Testis (tissue), 2 donors: ENCODE measurements at regions not wholly inside any gene's neighbourhood (a gene's known extent, or its start where the extent isn't known, plus 50 kb on each side); places are given as distances from the start of the nearest gene placed in this dataset.
"Not testable (repeated sequence)": the region's sequence is repeated elsewhere in the genome, so short reads cannot be mapped to it uniquely, and the experiment has no call there.

Source experiments
- DNase-seq: peaks from one replicate; pipeline ENCODE4 v3.0.0-alpha.2; 2019
- H3K27ac ChIP-seq, 2 donors: fragments of 200-600 bp; sonication (generic); one replicate each; pipeline ENCODE4 v1.5.1; 2019
- H3K27me3 ChIP-seq: fragments of 200-600 bp; sonication (generic); one replicate; pipeline ENCODE4 v1.5.1; 2019
- H3K36me3 ChIP-seq: fragments of 200-600 bp; sonication (generic); one replicate; pipeline ENCODE4 v1.5.1; 2017; ENCODE audit warnings: low read depth; ENCODE audit errors: missing control alignments
- H3K4me1 ChIP-seq: fragments of 200-600 bp; sonication (generic); one replicate; pipeline ENCODE4 v1.5.1; 2019
- H3K4me3 ChIP-seq, 2 donors: fragments of 200-600 bp; sonication (generic); one replicate each; pipeline ENCODE4 v1.5.1; 2017 to 2019
- H3K9me3 ChIP-seq: fragments of 200-600 bp; sonication (generic); one replicate; pipeline ENCODE4 v1.5.1; 2017
- POLR2A ChIP-seq: fragments of 450-650 bp; IDR thresholded peaks from one replicate; pipeline ENCODE4 v1.6.1; 2017; ENCODE audit warnings: antibody characterized with exemption, mild to moderate bottlenecking, moderate library complexity
- WGBS, 2 donors: methylation state at CpG; one replicate each; pipeline ENCODE4 v1.1.5; 2018; 5-methylcytosine and 5-hydroxymethylcytosine counted together
- intact Hi-C: fragments of 100-400 bp; cut with DNase I; formaldehyde crosslinking; loops from one replicate; pipeline ENCODE4 v1.15.1; 2023; ENCODE audit warnings: low total_unique reads
- TF ChIP-seq, protein P1 (sequence below), 3 experiments: fragments of 450-650 bp in 2 of 3; fragments of 200-600 bp in 1 of 3; sonication (generic) in 1 of 3; IDR thresholded peaks; one replicate each; pipeline ENCODE4 v1.5.1; 2016 to 2019; ENCODE audit warnings: antibody characterized with exemption in 3 of 3, mild to moderate bottlenecking in 2 of 3, moderate library complexity in 1 of 3

DNA sequence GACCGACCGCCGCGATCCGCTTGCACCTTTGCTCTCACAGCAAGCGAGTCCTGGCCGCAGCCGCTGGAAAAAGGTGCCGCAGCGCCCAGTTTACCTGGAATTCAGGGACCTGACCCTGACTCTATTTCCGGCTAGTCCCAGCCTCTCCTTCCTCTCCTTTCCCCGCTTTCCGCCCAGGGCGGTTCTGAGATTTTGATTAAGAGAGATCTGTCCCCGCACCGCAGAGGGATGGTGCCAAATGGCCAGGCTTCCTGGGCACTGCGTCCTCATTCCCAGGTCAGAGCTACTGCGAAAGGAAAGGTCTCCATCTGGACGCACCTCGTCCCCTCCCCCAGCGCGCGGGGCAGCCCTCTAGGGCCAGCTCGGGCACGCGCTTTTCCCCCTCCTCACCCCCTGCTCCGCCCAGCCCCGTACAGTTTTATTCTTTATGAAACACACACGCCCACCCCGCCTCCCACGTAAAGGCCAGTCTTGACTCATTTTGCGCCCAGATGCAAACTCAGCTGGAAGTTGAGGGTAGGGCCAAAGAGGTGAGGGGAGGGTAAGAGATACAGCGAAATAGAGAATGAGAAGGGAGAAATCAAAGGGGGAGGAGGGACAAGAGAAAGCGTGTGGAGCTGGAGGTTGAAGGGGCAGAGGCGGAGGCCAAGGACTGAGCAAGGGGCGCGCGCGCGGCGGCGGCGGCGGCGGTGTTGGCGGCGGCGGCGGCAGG, 411.8 kb upstream of the ESRRG start:
- H3K4me3 ChIP-seq, result peak overlapping the region; percentile 6 to 29
- WGBS, 2 donors, result 1% methylated on average over 49 of the region's 49 CpGs
- no peak for TF ChIP-seq POLR2A
- TF ChIP-seq, protein P1, sequence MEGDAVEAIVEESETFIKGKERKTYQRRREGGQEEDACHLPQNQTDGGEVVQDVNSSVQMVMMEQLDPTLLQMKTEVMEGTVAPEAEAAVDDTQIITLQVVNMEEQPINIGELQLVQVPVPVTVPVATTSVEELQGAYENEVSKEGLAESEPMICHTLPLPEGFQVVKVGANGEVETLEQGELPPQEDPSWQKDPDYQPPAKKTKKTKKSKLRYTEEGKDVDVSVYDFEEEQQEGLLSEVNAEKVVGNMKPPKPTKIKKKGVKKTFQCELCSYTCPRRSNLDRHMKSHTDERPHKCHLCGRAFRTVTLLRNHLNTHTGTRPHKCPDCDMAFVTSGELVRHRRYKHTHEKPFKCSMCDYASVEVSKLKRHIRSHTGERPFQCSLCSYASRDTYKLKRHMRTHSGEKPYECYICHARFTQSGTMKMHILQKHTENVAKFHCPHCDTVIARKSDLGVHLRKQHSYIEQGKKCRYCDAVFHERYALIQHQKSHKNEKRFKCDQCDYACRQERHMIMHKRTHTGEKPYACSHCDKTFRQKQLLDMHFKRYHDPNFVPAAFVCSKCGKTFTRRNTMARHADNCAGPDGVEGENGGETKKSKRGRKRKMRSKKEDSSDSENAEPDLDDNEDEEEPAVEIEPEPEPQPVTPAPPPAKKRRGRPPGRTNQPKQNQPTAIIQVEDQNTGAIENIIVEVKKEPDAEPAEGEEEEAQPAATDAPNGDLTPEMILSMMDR (IDR thresholded peaks at IDR 0.05), result no peak
- H3K4me1 ChIP-seq, result peaks cover 4% of the 10 kb centered on the region
- no peaks in the 10 kb centered on the region for H3K36me3 ChIP-seq
- no peaks in the 10 kb centered on the region for H3K9me3 ChIP-seq
- no peaks in the 10 kb centered on the region for H3K27me3 ChIP-seq
- no peak overlapping the region for H3K27ac ChIP-seq
- no peak for DNase-seq
- intact Hi-C loops, result no loop called here

DNA sequence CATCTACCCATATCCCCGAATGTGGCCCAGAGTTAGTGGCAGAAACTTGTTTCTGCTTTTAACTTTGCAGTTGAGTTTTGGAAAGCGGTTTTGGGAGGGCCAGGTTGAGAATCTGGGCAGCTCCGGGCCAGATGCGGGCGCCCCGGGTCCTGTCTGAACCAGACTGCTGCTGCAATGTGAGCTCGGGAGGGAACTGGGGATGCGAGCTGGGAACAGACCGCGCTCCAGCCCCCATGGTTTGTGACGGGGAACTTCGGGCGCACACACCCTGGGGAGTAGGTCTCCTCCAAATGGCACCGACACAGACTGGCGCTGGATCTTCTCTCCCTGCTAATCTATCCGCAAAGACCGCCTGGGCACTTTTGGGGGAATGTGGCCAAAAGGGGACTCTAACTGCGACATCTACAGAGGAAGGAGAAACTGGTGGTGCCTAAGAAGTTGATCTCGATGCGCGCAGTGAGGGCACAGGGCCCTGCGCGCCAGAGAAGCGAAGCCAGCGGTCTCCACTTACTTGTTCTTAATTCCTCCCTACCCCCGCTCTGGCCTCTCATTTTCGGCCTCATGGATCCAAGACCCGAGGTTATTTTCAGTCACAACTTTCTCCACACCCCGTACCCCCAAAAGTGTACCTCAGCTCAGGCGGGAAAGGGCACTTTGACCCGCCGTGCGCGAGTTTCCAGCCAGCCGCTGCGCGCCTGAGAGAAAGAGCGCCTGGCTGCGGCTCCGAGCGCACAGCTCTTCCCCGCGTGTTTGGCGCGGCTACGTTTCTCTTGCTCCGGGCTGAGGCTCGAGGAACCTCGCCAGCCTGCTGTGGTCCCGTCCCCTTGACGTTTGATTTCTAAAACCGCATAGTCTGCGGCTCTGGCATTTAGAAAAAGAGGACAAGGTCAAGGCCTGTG, 411.0 kb upstream of the ESRRG start:
- H3K4me1 ChIP-seq, result peaks cover 4% of the 10 kb centered on the region
- peak overlapping the region; percentile 6 to 29 for H3K4me3 ChIP-seq
- WGBS, 2 donors, result 1 to 2% methylated on average over 37 to 53 of the region's 53 CpGs
- H3K27ac ChIP-seq, result no peak overlapping the region
- no peaks in the 10 kb centered on the region for H3K27me3 ChIP-seq
- intact Hi-C loops, result no loop called here
- DNase-seq, result no peak
- no peaks in the 10 kb centered on the region for H3K36me3 ChIP-seq
- TF ChIP-seq, protein P1 (IDR thresholded peaks at IDR 0.05), result no peak
- no peak for TF ChIP-seq POLR2A
- H3K9me3 ChIP-seq, result no peaks in the 10 kb centered on the region

DNA sequence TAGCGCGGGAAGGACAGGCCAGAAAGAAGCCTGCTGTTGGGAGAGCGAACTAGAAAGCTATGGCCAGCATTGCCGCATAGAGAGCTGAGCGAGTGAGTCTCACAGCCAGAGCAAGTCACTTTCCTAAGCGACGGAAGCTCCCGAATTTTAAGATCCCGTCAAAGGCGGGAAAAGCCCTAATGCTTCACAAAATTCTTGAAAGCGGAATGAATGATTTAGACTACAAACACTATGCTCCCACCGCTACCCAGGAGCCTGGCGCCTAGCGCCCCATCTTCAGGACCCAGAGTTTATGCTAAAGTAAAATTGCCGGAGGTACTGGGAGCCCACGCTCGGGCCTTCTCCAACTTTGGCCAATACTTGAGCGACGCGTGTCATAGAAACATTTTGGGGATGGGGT, 409.9 kb upstream of the ESRRG start:
- DNase-seq, result no peak
- Histone ChIP-seq H3K4me1 (peaks cover 4% of the 10 kb centered on the region), H3K4me3 (no peak overlapping the region), H3K36me3 (no peaks in the 10 kb centered on the region), H3K27ac (no peak overlapping the region), H3K9me3 (no peaks in the 10 kb centered on the region), H3K27me3 (no peaks in the 10 kb centered on the region)
- TF ChIP-seq, protein P1 (IDR thresholded peaks at IDR 0.05), result no peak
- no peak for TF ChIP-seq POLR2A
- intact Hi-C loops, result no loop called here
- WGBS, 2 donors, result 50 to 56% methylated on average over 20 of the region's 20 CpGs

DNA sequence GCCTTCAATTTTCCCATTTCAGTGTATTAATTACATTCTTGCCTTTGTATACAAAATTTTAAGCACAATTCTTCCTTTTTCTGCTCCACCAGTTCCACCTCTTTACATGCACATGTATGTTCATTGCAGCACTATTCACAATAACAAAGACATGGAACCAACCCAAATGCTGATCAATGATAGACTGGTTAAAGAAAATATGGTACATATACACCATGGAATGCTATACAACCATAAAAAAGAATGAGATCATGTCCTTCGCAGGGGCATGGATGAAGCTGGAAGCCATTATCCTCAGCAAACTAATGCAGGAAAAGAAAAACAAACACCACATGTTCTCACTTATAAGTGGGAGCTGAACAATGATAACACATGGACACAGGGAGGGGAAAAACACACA, 400.1 kb upstream of the ESRRG start:
- H3K4me3 ChIP-seq, H3K36me3 ChIP-seq, DNase-seq, H3K27me3 ChIP-seq, H3K9me3 ChIP-seq, H3K27ac ChIP-seq, H3K4me1 ChIP-seq, intact Hi-C loops: not testable (repeated sequence)
- WGBS, 2 donors, result 76 to 93% methylated on average over 1 of the region's 1 CpG

DNA sequence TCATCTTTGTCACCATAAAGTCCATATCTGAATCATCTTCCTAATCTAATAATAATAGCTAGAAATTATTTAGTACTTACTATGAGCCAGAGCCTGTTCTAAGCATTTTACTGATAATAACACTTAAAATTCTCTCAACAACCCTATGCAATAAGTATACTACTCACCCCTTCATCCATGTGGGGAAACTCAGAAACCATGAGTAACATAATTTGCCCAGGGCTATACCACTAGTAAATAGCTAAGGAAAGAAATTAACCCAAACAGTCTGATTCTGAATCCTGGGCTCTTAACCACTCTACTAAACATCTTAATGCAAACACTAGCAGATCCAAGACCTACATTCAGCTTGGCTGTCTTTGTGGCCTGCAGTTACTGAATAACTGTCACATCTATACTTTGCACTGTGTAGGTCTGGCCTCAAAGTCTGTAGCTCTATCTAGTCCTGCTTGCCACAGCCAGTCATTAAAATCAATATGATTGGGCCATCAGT, 394.8 kb upstream of the ESRRG start:
- H3K9me3 ChIP-seq, result no peaks in the 10 kb centered on the region
- H3K27me3 ChIP-seq, result no peaks in the 10 kb centered on the region
- H3K36me3 ChIP-seq, result no peaks in the 10 kb centered on the region
- TF ChIP-seq POLR2A, result no peak
- TF ChIP-seq, protein P1 (IDR thresholded peaks at IDR 0.05), result no peak
- no peaks in the 10 kb centered on the region for H3K4me1 ChIP-seq
- DNase-seq, result no peak
- no peak overlapping the region for H3K4me3 ChIP-seq
- no peak overlapping the region for H3K27ac ChIP-seq
- intact Hi-C loops, result no loop called here
